Choroid plexus epithelial cell (primary cell): ENCODE measurements at regions not wholly inside any gene's neighbourhood (a gene's known extent, or its start where the extent isn't known, plus 50 kb on each side); places are given as distances from the start of the nearest gene placed in this dataset.
A peak's percentile ranks its signal among the peaks of the same experiment; 100 is the strongest.
"Not testable (repeated sequence)": the region's sequence is repeated elsewhere in the genome, so short reads cannot be mapped to it uniquely, and the experiment has no call there.

Experiments
- DNase-seq: peaks from one replicate; pipeline ENCODE4 v3.0.0-alpha.2; 2010; ENCODE audit warnings: low read depth
- H3K4me3 ChIP-seq: 2 replicates; pipeline ENCODE4 v1.5.1; 2011; ENCODE audit warnings: low read depth, mild to moderate bottlenecking, control low read depth, low read length, moderate library complexity
- CTCF ChIP-seq: conservative IDR thresholded peaks from 2 replicates; pipeline ENCODE4 v1.5.1; 2011; ENCODE audit warnings: low read depth, mild to moderate bottlenecking, control low read depth, inconsistent platforms, low read length, moderate library complexity

DNA sequence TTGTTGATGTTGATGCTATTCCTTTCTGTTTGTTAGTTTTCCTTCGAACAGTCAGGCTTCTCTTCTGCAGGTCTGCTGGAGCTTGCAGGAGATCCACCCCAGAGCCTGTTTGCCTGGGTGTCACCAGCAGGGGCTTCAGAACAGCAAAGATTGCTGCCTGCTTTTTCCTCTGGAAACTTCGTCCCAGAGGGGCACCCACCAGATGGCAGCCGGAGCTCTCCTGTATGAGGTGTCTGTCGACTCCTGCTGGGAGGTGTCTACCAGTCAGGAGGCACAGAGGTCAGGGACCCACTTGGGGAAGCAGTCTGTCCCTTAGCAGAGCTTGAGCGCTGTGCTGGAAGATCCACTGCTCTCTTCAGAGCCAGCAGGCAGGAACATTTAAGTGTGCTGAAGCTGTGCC, 303.2 kb downstream of the ZIC1 start:
- TF ChIP-seq CTCF = peak; percentile 32
- no peak overlapping the region for H3K4me3 ChIP-seq
- no peak for DNase-seq

DNA sequence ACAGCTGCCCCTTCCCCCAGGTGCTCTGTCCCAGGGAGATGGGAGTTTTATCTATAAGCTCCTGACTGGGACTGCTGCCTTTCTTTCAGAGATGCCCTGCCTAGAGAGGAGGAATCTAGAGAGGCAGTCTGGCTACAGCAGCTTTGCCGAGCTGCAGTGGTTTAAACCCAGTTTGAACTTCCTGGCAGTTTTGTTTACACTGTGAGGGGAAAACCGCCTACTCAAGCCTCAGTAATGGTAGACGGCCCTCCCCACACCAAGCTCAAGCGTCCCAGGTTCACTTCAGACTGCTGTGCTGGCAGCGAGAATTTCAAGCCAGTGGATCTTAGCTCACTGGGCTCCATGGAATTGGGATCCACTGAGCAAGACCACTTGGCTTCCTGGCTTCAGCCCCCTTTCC, 303.6 kb downstream of the ZIC1 start:
- H3K4me3 ChIP-seq = not testable (repeated sequence)
- peak; percentile 54 for DNase-seq

DNA sequence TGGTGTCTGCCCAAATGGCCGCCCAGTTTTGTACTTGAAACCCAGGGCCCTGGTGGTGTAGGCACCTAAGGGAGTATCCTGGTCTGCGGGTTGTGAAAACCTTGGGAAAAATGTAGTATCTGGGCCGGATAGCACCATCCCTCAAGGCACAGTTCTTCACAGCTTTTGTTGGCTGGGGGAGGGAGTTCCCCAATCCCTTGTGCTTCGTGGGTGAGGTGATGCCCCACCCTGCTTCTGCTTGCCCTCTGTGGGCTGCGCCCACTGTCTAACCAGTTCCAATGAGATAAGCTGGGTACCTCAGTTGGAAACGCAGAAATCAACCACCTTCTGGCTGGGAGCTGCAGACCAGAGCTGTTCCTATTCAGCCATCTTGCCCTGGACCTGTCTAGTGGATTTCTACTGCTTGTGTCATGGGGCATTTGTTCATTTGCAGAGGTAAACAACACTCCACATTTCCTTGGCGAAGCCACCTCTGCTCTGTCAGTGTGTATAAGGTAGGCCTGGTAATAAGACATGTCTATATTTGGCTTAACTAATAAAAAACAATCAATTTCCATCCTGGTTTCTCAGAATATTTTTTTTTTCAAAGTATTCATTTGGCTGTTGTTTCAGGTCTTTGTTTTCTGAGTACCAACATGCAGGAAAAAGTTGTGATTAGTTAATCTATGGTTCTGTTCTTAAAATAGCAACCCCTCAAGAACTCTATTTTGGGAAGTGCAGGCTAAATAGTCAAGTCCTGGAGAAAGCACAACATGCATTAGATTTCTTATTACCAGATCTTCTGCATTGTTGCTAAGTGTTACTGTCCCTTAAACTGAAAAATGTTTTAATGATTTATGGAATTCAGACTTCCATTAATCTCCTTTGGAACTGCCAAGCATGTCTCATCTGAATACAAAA, 304.3 kb downstream of the ZIC1 start:
- H3K4me3 ChIP-seq = no peak overlapping the region
- no peak for DNase-seq

GRCh38 chr3:147729641-147730040, 320.5 kb downstream of the ZIC1 start:
- TF ChIP-seq CTCF = no peak
- DNase-seq = no peak
- H3K4me3 ChIP-seq = no peak overlapping the region

More for the DNA sequence above, 304.3 kb downstream of the ZIC1 start:
- TF ChIP-seq CTCF = no peak

DNA sequence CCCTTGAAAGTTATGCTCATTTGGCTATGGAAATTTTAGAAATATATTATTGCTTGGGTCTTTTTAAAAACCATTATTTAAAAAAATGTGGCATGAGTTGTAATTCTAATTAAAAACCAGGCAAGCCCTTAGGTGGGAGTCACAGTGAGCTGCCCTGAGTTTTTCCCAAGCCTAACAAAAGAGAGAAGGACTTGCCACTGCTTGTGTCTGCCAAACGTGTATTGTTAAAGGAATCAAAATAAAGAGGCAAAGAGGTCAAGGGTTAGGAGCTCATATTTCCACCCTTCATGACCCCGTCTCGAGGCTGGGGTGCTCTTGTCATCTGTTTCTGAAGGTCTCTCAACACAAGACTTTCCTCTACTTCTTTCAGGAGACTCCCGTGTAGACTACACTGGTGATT, 321.1 kb downstream of the ZIC1 start:
- TF ChIP-seq CTCF = no peak
- H3K4me3 ChIP-seq = no peak overlapping the region
- no peak for DNase-seq

DNA sequence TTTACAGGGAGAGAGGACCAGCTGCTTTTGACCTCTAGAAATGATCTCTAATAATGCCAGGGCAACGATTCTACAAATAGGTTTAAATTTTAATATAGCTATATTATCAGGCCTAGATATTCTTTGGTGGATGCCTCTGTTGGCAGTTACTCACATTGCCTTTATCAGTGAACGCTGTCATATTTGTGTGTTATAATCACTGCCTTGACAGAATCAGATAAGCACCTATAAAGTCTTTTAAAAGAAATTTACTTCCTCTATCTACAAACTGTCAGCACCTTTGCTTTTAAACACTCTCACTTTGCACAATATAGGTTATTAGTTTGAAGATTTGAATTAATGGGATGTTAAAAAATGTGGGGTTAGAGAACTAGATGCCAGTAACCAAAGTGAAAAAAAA, 324.1 kb downstream of the ZIC1 start:
- TF ChIP-seq CTCF = no peak

DNA sequence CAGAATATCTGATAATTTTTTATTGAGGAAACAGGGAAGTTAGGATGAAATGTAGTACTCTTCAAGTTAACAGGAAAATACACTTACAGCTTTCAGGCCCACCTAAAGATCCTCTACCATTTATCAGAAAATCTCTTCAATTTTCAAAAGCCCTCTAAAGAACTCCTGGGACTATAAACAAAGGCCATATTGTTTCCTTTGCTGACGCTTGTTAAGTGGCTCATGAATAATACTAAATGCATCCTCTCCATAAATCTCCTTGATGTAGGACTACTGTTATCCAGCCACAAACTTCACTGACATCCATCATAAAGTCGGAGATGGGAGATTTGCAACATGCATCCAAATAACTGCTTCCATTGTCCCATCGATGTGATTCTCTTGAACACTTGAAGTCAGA, 326.5 kb downstream of the ZIC1 start:
- DNase-seq = no peak
- TF ChIP-seq CTCF = no peak
- no peak overlapping the region for H3K4me3 ChIP-seq

More for the DNA sequence above, 324.1 kb downstream of the ZIC1 start:
- DNase-seq = no peak
- H3K4me3 ChIP-seq = no peak overlapping the region
